ENCODE measurements at regions not wholly inside any gene's neighbourhood (a gene's known extent, or its start where the extent isn't known, plus 50 kb on each side); places are given as distances from the start of the nearest gene placed in this dataset.
A peak's percentile ranks its signal among the peaks of the same experiment; 100 is the strongest.

DNA sequence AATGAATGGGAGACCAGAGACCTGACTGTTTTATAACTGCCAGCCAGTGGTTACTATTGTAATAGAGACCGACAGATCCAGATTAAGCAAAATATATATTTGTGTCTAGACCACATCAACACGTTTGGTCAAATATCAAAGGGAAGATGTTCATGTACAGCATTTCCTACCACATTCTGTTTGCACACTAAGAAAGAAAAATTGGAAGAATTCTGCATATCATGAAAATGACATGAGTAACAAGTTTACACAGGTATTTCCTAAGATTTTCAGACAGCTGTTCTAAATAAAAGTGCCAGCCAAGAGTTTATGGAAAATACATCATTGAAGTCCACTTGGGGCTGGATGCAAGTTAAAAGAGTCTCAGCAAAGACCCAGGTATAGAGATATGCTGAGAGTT is 145.5 kb upstream of the ANO3 start:
- no peak for DNase-seq (ENCODE audit: low read depth)
- Histone ChIP-seq H3K9me3 (ENCODE audit: control insufficient read depth, low read length) (no peaks in the 10 kb centered on the region), H3K9ac (ENCODE audit: low read length) (no peak overlapping the region), H3K36me3 (ENCODE audit: control insufficient read depth, insufficient read depth, low read length, severe bottlenecking) (no peaks in the 10 kb centered on the region), H3K27me3 (replicated peaks; ENCODE audit: control insufficient read depth, insufficient read depth, low read length) (no peaks in the 10 kb centered on the region), H3K4me3 (ENCODE audit: low read length) (peak overlapping the region; percentile 49), H3K4me1 (ENCODE audit: control insufficient read depth, insufficient read depth, low read length) (peaks cover 38% of the 10 kb centered on the region)

GRCh38 chr11:26187639-26188038 is 144.3 kb upstream of the ANO3 start:
- H3K4me3 ChIP-seq (ENCODE audit: low read length): peak overlapping the region; percentile 49
- H3K9ac ChIP-seq (ENCODE audit: low read length): peak overlapping the region; percentile 80
- peaks cover 38% of the 10 kb centered on the region for H3K4me1 ChIP-seq (ENCODE audit: control insufficient read depth, insufficient read depth, low read length)
- no peaks in the 10 kb centered on the region for H3K36me3 ChIP-seq (ENCODE audit: control insufficient read depth, insufficient read depth, low read length, severe bottlenecking)
- no peaks in the 10 kb centered on the region for H3K27me3 ChIP-seq (replicated peaks; ENCODE audit: control insufficient read depth, insufficient read depth, low read length)
- no peaks in the 10 kb centered on the region for H3K9me3 ChIP-seq (ENCODE audit: control insufficient read depth, low read length)
- peak; percentile 92 for DNase-seq (ENCODE audit: low read depth)

DNA sequence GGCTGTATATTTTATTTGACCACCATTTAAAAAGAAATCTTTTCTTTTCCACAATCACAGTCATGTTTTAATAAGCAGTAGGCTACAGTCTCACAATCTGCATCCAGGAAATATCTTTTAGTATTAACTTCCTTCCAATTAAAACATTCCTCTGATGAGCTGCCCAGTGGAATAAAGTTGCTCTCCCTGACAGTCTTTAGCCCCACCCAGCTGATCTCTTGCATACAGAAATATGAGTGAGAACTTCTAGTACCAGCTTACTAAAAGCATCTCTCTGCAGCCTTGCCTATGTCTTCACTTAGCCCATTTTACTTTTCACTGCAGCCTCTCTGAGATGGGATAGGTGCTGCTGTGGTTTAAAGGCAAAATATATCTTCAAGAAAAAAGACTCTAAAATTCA is 143.4 kb upstream of the ANO3 start:
- H3K36me3 ChIP-seq (ENCODE audit: control insufficient read depth, insufficient read depth, low read length, severe bottlenecking): no peaks in the 10 kb centered on the region
- H3K27me3 ChIP-seq (replicated peaks; ENCODE audit: control insufficient read depth, insufficient read depth, low read length): no peaks in the 10 kb centered on the region
- no peaks in the 10 kb centered on the region for H3K9me3 ChIP-seq (ENCODE audit: control insufficient read depth, low read length)
- peaks cover 38% of the 10 kb centered on the region for H3K4me1 ChIP-seq (ENCODE audit: control insufficient read depth, insufficient read depth, low read length)
- peak overlapping the region; percentile 69 for H3K4me3 ChIP-seq (ENCODE audit: low read length)
- peak; percentile 70 for DNase-seq (ENCODE audit: low read depth)
- peak overlapping the region; percentile 79 for H3K9ac ChIP-seq (ENCODE audit: low read length)

GRCh38 chr11:26191193-26191592 is 140.7 kb upstream of the ANO3 start:
- Histone ChIP-seq H3K36me3 (ENCODE audit: control insufficient read depth, insufficient read depth, low read length, severe bottlenecking) (no peaks in the 10 kb centered on the region), H3K9ac (ENCODE audit: low read length) (no peak overlapping the region), H3K9me3 (ENCODE audit: control insufficient read depth, low read length) (no peaks in the 10 kb centered on the region), H3K27me3 (replicated peaks; ENCODE audit: control insufficient read depth, insufficient read depth, low read length) (no peaks in the 10 kb centered on the region), H3K4me1 (ENCODE audit: control insufficient read depth, insufficient read depth, low read length) (peaks cover 45% of the 10 kb centered on the region), H3K4me3 (ENCODE audit: low read length) (no peak overlapping the region)
- DNase-seq (ENCODE audit: low read depth): no peak

GRCh38 chr11:26193694-26194365 is 138.1 kb upstream of the ANO3 start:
- Histone ChIP-seq H3K36me3 (ENCODE audit: control insufficient read depth, insufficient read depth, low read length, severe bottlenecking) (no peaks in the 10 kb centered on the region), H3K4me3 (ENCODE audit: low read length) (no peak overlapping the region), H3K4me1 (ENCODE audit: control insufficient read depth, insufficient read depth, low read length) (peaks cover 22% of the 10 kb centered on the region), H3K27me3 (replicated peaks; ENCODE audit: control insufficient read depth, insufficient read depth, low read length) (no peaks in the 10 kb centered on the region), H3K9ac (ENCODE audit: low read length) (no peak overlapping the region), H3K9me3 (ENCODE audit: control insufficient read depth, low read length) (no peaks in the 10 kb centered on the region)
- no peak for DNase-seq (ENCODE audit: low read depth)

DNA sequence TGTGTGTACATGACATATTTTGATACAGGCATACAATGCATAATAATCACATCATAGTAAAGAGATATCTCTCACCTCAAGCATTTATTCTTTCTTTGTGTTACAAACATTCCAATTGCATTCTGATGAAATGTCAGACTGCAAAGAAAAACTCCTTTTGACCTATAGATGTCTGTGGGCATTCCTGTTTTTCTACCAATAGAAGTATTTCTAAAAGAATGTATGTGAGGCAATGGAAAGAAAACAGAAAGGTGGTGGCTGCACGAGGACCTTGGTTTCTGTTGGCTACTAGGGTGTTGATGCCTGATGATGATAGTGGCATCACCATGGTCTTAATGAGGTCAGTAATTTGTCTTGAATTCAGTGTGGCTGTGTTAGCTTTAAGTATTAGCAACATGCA is 137.0 kb upstream of the ANO3 start:
- H3K4me3 ChIP-seq (ENCODE audit: low read length): no peak overlapping the region

DNA sequence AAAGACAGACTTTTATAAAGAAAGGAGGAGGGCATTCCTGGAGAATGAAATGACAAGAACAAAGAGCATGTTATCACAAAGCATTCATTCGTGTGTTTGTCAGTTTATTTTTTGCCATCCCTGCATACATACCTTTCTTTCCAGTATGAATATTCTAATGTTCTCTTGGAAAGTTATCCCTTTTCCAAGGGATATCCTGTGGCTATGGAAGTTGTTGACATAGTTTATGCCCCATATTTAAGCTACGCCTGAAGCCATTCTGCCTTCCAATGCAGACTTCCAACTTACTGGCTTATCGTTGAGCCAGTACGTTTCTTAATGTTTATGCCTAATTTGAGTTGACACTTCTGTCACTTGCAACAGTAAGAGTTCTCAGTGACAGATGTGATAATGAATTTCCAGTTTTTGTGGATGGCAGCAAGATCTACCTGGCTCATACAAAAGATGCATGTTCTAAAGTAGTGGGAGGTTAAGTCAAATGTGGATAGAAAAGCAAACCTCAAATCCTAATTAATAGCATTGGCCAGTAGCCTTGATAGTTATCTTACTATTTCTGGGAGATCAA is 133.3 kb upstream of the ANO3 start:
- H3K4me1 ChIP-seq (ENCODE audit: control insufficient read depth, insufficient read depth, low read length): peaks cover 20% of the 10 kb centered on the region

More for the DNA sequence above, 137.0 kb upstream of the ANO3 start:
- Histone ChIP-seq H3K27me3 (replicated peaks; ENCODE audit: control insufficient read depth, insufficient read depth, low read length) (no peaks in the 10 kb centered on the region), H3K36me3 (ENCODE audit: control insufficient read depth, insufficient read depth, low read length, severe bottlenecking) (no peaks in the 10 kb centered on the region), H3K4me1 (ENCODE audit: control insufficient read depth, insufficient read depth, low read length) (peaks cover 16% of the 10 kb centered on the region), H3K9me3 (ENCODE audit: control insufficient read depth, low read length) (no peaks in the 10 kb centered on the region), H3K9ac (ENCODE audit: low read length) (no peak overlapping the region)
- DNase-seq (ENCODE audit: low read depth): no peak

GRCh38 chr11:26199331-26200095 is 132.4 kb upstream of the ANO3 start:
- H3K9me3 ChIP-seq (ENCODE audit: control insufficient read depth, low read length): no peaks in the 10 kb centered on the region
- H3K9ac ChIP-seq (ENCODE audit: low read length): no peak overlapping the region
- H3K4me1 ChIP-seq (ENCODE audit: control insufficient read depth, insufficient read depth, low read length): peaks cover 20% of the 10 kb centered on the region
- H3K27me3 ChIP-seq (replicated peaks; ENCODE audit: control insufficient read depth, insufficient read depth, low read length): no peaks in the 10 kb centered on the region
- DNase-seq (ENCODE audit: low read depth): no peak
- H3K4me3 ChIP-seq (ENCODE audit: low read length): no peak overlapping the region
- no peaks in the 10 kb centered on the region for H3K36me3 ChIP-seq (ENCODE audit: control insufficient read depth, insufficient read depth, low read length, severe bottlenecking)

More for the DNA sequence above, 133.3 kb upstream of the ANO3 start:
- H3K27me3 ChIP-seq (replicated peaks; ENCODE audit: control insufficient read depth, insufficient read depth, low read length): no peaks in the 10 kb centered on the region
- no peak overlapping the region for H3K9ac ChIP-seq (ENCODE audit: low read length)
- H3K36me3 ChIP-seq (ENCODE audit: control insufficient read depth, insufficient read depth, low read length, severe bottlenecking): no peaks in the 10 kb centered on the region
- H3K9me3 ChIP-seq (ENCODE audit: control insufficient read depth, low read length): no peaks in the 10 kb centered on the region
- no peak overlapping the region for H3K4me3 ChIP-seq (ENCODE audit: low read length)
- DNase-seq (ENCODE audit: low read depth): no peak

GRCh38 chr11:26201411-26201810 is 130.5 kb upstream of the ANO3 start:
- no peaks in the 10 kb centered on the region for H3K9me3 ChIP-seq (ENCODE audit: control insufficient read depth, low read length)
- H3K36me3 ChIP-seq (ENCODE audit: control insufficient read depth, insufficient read depth, low read length, severe bottlenecking): no peaks in the 10 kb centered on the region
- H3K27me3 ChIP-seq (replicated peaks; ENCODE audit: control insufficient read depth, insufficient read depth, low read length): no peaks in the 10 kb centered on the region
- no peak overlapping the region for H3K4me3 ChIP-seq (ENCODE audit: low read length)
- no peak overlapping the region for H3K9ac ChIP-seq (ENCODE audit: low read length)
- no peak for DNase-seq (ENCODE audit: low read depth)
- H3K4me1 ChIP-seq (ENCODE audit: control insufficient read depth, insufficient read depth, low read length): peaks cover 12% of the 10 kb centered on the region

DNA sequence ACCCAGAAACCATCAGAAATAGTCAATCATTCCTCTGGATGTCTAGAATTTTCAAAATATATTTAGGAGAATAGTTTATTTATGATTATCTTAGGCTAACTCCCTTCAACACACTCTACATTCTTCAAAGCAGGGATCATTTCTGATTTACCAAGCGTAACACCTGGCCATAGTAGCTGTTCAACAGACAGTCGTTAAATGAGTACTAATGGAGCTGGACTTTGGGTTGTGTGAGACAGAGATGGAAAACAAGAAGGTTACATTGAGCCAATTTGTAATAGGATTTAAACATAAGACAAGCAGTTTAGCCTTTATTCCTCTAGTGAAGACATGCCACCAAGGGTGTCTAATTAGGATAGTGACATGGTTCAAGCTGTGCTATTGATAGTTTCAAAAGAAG is 129.2 kb upstream of the ANO3 start:
- H3K27me3 ChIP-seq (replicated peaks; ENCODE audit: control insufficient read depth, insufficient read depth, low read length): no peaks in the 10 kb centered on the region
- no peak for DNase-seq (ENCODE audit: low read depth)
- no peaks in the 10 kb centered on the region for H3K36me3 ChIP-seq (ENCODE audit: control insufficient read depth, insufficient read depth, low read length, severe bottlenecking)
- no peak overlapping the region for H3K9ac ChIP-seq (ENCODE audit: low read length)
- no peaks in the 10 kb centered on the region for H3K9me3 ChIP-seq (ENCODE audit: control insufficient read depth, low read length)
- H3K4me1 ChIP-seq (ENCODE audit: control insufficient read depth, insufficient read depth, low read length): peaks cover 12% of the 10 kb centered on the region
- H3K4me3 ChIP-seq (ENCODE audit: low read length): no peak overlapping the region

DNA sequence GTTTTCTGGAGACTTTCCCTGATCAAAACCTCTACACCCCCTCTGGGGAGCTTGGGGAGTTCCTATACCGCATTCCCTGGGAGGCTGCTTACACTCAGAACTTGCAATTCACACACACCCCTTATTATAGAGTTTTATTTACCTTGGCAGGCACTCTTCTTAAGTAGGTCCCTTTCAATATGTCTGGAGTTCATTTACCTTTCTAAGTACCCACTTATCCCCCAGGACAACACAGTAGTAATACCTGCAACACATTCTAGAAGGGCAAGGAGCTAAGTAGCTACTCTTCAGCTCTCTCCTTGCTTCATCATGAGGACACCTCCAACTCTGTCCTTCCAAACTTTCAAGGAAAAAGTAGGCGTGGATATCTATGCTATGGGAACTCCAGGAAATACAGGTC is 127.8 kb upstream of the ANO3 start:
- peaks cover 12% of the 10 kb centered on the region for H3K4me1 ChIP-seq (ENCODE audit: control insufficient read depth, insufficient read depth, low read length)
- no peaks in the 10 kb centered on the region for H3K9me3 ChIP-seq (ENCODE audit: control insufficient read depth, low read length)
- no peaks in the 10 kb centered on the region for H3K36me3 ChIP-seq (ENCODE audit: control insufficient read depth, insufficient read depth, low read length, severe bottlenecking)
- no peak overlapping the region for H3K4me3 ChIP-seq (ENCODE audit: low read length)
- no peak for DNase-seq (ENCODE audit: low read depth)
- no peaks in the 10 kb centered on the region for H3K27me3 ChIP-seq (replicated peaks; ENCODE audit: control insufficient read depth, insufficient read depth, low read length)
- no peak overlapping the region for H3K9ac ChIP-seq (ENCODE audit: low read length)

Measured in adipocyte (in vitro differentiated cells).